Esophagus mucosa (tissue), 1 donor: ENCODE measurements at regions not wholly inside any gene's neighbourhood (a gene's known extent, or its start where the extent isn't known, plus 50 kb on each side); places are given as distances from the start of the nearest gene placed in this dataset.
"Not testable (repeated sequence)": the region's sequence is repeated elsewhere in the genome, so short reads cannot be mapped to it uniquely, and the experiment has no call there.

ENCODE experiments used
- ATAC-seq: fragments of 200-7000 bp; cut with Tn5 transposase; one replicate; pipeline ENCODE4 v1.9.1; 2020
- donor health status: DM: yes; HTN: yes; CAD: no.

DNA sequence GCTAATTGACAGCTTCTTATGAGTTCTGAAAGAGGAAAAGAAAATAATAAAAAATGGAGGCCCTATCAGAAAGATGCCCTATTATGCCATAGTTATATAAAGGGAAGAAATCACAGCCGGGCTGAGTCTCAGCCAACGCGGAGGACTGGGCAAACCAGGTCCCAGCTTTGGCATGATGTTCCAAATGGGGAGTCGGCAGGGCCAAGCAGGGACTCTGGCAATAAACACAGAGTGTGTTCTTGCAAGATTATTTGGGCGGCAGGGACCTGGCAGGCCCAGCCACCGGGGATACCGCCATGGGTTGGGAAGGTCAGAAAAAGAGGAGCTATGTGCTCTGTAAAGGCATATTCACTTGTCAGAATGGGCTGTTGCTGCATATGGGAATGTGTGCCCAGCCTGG is 694.9 kb downstream of the BCL11A start:
- no peak for ATAC-seq

DNA sequence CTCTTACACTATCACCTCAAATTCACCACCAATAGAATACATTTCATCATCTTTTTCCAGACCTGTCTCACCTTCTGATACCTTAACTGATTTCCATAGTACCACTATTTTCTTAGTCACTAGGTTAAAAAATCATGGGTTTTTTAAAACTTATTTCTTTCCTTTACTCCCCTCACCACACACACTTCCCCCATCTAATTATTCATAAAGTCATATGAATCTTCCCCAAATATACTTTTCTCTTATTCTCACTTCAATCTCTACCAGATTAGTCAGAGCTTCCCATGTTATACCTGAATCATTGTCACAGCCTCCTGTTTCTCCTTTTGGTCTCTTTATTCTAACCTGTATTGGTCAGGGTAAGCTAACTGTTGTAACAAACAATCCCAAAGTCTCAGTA is 696.3 kb downstream of the BCL11A start:
- no peak for ATAC-seq

GRCh38 chr2:59856391-59856790 is 697.1 kb downstream of the BCL11A start:
- no peak for ATAC-seq

DNA sequence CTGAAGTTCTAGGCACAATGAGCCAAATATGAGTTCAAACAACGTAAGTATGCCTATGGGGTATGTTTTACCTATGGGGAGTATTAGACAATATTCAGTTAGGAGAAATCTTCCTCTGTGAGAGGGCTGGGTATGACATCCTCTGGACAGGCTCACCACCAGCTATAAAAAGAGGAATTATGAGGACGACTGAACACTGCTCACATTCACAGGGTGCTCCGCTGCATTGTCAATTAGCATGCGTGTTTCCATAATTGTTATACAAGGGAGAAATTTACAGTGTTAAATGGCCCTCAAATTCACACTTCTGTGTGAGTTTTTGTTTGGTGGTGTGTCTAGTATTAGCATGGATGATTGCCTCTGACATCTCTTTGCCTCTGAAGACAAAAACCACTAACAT is 700.4 kb downstream of the BCL11A start:
- ATAC-seq: no peak

DNA sequence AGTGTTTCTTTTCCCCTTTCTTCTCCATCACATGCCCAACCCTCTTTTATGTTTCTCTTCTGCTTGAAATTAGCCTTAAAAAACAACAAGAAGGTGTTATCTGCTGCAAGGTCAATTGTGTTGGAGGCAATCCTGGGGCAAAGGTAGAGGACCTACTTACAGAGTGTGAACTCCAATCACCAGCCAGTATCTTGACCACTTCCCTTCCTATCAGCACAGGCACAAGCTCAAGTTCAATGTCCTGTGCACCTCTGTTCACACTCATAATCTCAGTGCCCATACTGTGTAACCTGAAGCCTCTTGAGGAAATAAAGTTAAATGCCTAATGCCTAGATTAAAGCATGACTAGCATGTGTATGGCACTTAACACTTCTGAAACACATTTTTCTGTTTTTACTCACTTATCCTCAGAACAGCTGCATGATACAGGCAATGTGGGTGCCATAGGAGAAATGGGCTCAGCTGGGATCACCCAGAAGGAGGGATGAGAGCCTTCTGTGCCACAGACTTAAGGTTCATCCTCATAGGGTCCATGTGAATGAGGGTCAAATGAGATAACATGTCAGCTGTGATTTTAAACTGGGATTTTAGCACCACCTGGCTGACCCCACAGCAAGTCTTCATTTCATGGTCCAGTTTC is 701.5 kb downstream of the BCL11A start:
- ATAC-seq: no peak

DNA sequence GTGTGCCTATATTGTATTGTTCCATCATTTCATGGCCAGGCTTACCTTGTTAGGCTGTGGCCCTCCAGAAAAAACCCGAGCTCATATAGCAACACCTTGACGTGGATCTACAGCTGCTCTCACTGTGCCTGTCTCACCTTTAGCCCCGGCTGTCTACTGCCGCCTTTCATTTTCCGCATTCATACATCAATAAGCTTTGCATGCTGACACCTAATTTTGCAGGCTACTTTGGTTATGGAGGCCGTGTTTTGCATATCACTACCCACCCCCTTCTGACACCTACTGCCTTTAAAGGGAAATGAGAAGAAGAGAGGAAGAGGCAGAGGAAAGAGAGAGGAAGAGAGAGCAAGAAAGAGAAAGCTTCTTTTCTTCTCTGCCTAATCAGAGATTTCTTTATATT is 702.9 kb downstream of the BCL11A start:
- no peak for ATAC-seq

DNA sequence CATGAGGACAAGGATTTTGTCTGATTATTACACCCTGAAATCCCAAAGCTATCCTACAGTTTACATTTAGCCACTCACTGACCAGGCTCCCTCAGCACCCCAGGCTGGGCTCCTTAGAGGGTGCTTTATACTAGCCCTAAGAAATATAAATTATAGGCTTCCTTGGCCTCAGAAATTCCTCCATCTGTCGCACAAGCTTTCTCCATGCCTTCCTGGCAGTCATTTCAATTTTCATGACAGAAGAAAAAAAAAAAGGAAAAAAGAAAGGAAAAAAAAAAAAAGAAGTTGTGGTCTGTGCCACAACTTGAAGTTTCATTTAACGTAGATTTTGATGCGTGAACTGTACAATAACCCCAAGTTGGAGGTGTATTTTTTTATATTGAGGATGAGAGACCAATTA is 719.5 kb downstream of the BCL11A start:
- no peak for ATAC-seq

DNA sequence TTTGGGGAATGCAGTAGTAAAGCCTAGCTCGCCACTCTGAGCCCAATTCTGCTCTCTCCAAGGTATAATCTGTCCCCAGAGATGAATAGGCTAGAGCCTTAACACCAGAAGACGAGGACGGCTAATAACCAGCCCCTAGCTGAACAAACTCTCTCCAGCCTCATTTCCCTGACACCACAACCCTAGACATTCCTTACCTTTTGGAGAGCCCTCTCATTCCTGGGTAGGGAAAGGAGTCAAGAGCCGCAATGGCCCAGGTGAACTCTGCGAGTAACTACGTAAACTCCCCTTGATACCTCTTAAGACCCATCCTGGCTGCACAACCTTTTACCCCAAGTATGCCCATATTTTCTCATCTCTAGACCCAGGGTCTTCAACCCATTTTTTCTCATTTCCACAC is 722.9 kb downstream of the BCL11A start:
- no peak for ATAC-seq

- no peak for ATAC-seq
Observed at GRCh38 chr2:59827677-59828076, 725.8 kb downstream of the BCL11A start.

GRCh38 chr2:59826177-59826576 is 727.3 kb downstream of the BCL11A start:
- ATAC-seq: no peak

DNA sequence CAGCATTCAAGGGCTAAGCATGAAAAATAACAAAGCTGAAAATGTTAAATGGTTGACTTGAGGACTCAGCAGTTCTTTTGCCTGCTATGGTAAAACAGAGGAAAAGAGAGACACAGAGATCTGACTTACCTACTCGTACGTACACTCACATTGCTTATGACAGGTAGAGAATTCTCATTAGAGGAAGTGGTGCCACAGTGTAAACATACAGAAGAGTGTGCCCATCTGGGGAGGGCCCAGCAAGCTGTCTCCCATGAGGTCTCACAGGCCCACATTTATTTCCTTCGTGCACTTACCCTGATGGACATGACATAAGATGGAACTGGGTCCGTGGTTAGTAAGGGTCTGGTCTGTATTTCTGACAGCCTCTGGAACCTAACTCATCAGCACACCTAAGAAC is 729.1 kb downstream of the BCL11A start:
- no peak for ATAC-seq

- no peak for ATAC-seq
Observed at GRCh38 chr2:59816075-59816474, 737.4 kb downstream of the BCL11A start.

GRCh38 chr2:59810283-59810682 is 743.2 kb downstream of the BCL11A start:
- ATAC-seq: not testable (repeated sequence)

DNA sequence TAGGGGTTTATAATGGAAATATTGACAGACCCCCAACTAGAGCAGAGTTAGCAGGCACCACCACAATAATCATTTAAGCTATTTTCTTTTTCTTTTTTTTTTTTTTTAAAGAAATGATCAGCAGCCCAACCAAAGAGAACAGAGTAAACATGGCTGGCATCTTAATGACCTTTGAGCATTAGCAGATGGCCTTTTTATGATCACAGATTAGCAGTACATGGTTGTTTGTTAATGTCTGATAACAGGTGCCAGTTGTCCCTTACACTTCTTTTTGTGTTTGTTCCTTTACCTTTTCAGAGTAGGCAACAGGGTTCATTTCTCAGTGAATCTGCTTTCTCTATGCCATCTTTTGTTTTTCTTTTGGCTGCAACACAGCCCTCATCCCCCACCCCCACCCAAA is 747.0 kb downstream of the BCL11A start:
- ATAC-seq: no peak

- ATAC-seq: no peak
Observed at GRCh38 chr2:59804732-59805131, 748.7 kb downstream of the BCL11A start.

GRCh38 chr2:59803586-59803985 is 749.9 kb downstream of the BCL11A start:
- no peak for ATAC-seq

- no peak for ATAC-seq
Observed at GRCh38 chr2:59798687-59799232, 754.7 kb downstream of the BCL11A start.

GRCh38 chr2:59791004-59791618 is 762.3 kb downstream of the BCL11A start:
- ATAC-seq: no peak

GRCh38 chr2:59790186-59791003 is 763.1 kb downstream of the BCL11A start:
- no peak for ATAC-seq

DNA sequence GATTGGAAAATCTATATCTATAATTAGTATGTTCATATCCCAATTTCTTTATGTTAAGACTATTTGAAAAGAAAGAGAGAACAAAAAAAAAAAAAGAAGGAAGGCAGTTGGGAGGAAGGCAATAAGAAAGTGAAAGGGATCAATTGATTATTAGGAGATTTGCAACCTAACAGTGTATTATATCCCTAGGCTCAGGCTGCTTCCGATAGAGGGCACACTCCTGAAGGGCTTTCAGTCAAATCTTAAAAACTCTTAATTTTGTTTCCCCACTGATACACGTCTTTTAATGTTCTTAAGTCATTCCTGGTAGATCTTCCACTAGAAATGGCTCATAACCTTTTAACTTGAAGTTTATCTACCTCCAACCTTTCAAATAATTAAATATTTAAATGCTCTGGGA is 763.9 kb downstream of the BCL11A start:
- no peak for ATAC-seq

GRCh38 chr2:59787095-59787494 is 766.4 kb downstream of the BCL11A start:
- ATAC-seq: peak; percentile 87

GRCh38 chr2:59786684-59787083 is 766.8 kb downstream of the BCL11A start:
- peak; percentile 66 for ATAC-seq

GRCh38 chr2:59779571-59779970 is 773.9 kb downstream of the BCL11A start:
- ATAC-seq: no peak

GRCh38 chr2:59777120-59777519 is 776.3 kb downstream of the BCL11A start:
- ATAC-seq: no peak
